Peyer's patch (tissue), 4 donors: ENCODE measurements at regions not wholly inside any gene's neighbourhood (a gene's known extent, or its start where the extent isn't known, plus 50 kb on each side); places are given as distances from the start of the nearest gene placed in this dataset.

Experiments used
- DNase-seq, 3 donors: peaks; one replicate each; pipeline ENCODE4 v3.0.0-alpha.2; 2017 to 2019
- H3K27ac ChIP-seq, 4 donors: fragments of 200-600 bp; sonication (generic); one replicate each; pipeline ENCODE4 v1.5.1; 2016 to 2019
- H3K27me3 ChIP-seq, 2 donors: fragments of 200-600 bp; sonication (generic); one replicate each; pipeline ENCODE4 v1.5.1; 2019
- H3K36me3 ChIP-seq, 3 donors: fragments of 200-600 bp; sonication (generic); one replicate each; pipeline ENCODE4 v1.5.1; 2016 to 2019
- H3K4me1 ChIP-seq, 4 donors: fragments of 200-600 bp; sonication (generic); one replicate each; pipeline ENCODE4 v1.5.1; 2016 to 2019
- H3K4me3 ChIP-seq, 4 donors: fragments of 200-600 bp; sonication (generic); 1 replicate in 3 of 4; 2 replicates in 1 of 4; pipeline ENCODE4 v1.5.1; 2016 to 2019; ENCODE audit warnings: mild to moderate bottlenecking in 1 of 4
- H3K9me3 ChIP-seq, 4 donors: fragments of 200-600 bp; sonication (generic); one replicate each; pipeline ENCODE4 v1.5.1; 2016 to 2019; ENCODE audit warnings: mild to moderate bottlenecking in 1 of 4
- POLR2A ChIP-seq, 2 donors: fragments of 450-650 bp; IDR thresholded peaks; one replicate each; pipeline ENCODE4 v1.5.1; 2017; ENCODE audit warnings: antibody characterized with exemption in 2 of 2, mild to moderate bottlenecking in 2 of 2, moderate library complexity in 2 of 2
- TF ChIP-seq, protein P1 (sequence below), 6 experiments: fragments of 450-650 bp in 4 of 6; fragments of 200-600 bp in 2 of 6; sonication (generic) in 1 of 6; IDR thresholded peaks; one replicate each; pipeline ENCODE4 v1.5.1; 2017 to 2019; ENCODE audit warnings: antibody characterized with exemption in 6 of 6, mild to moderate bottlenecking in 3 of 6, moderate library complexity in 1 of 6

DNA sequence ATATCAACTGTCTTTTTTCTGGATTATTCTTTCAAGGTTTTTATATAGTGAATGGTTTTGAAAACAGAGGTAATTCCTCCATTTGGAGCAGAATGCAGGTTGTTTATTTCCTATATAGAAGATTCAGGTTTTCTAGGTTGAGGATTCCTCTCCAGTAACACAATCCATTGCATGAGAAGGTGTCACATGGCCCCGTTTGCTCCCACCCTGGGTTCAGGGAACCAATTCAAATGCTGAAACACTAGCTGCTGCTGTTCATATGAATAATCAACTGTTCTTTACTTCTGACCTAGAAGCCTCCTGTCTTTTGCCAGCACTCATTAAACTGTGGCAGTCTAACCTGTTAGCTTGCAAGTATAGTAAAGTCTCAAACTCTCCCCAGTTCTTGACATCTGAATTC lies 1316.9 kb upstream of the TENM3 start:
- no peak overlapping the region for H3K27ac ChIP-seq
- TF ChIP-seq, protein P1, sequence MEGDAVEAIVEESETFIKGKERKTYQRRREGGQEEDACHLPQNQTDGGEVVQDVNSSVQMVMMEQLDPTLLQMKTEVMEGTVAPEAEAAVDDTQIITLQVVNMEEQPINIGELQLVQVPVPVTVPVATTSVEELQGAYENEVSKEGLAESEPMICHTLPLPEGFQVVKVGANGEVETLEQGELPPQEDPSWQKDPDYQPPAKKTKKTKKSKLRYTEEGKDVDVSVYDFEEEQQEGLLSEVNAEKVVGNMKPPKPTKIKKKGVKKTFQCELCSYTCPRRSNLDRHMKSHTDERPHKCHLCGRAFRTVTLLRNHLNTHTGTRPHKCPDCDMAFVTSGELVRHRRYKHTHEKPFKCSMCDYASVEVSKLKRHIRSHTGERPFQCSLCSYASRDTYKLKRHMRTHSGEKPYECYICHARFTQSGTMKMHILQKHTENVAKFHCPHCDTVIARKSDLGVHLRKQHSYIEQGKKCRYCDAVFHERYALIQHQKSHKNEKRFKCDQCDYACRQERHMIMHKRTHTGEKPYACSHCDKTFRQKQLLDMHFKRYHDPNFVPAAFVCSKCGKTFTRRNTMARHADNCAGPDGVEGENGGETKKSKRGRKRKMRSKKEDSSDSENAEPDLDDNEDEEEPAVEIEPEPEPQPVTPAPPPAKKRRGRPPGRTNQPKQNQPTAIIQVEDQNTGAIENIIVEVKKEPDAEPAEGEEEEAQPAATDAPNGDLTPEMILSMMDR (IDR thresholded peaks at IDR 0.05), result no peak
- TF ChIP-seq POLR2A (IDR thresholded peaks at IDR 0.05), result no peak
- DNase-seq, result no peak

DNA sequence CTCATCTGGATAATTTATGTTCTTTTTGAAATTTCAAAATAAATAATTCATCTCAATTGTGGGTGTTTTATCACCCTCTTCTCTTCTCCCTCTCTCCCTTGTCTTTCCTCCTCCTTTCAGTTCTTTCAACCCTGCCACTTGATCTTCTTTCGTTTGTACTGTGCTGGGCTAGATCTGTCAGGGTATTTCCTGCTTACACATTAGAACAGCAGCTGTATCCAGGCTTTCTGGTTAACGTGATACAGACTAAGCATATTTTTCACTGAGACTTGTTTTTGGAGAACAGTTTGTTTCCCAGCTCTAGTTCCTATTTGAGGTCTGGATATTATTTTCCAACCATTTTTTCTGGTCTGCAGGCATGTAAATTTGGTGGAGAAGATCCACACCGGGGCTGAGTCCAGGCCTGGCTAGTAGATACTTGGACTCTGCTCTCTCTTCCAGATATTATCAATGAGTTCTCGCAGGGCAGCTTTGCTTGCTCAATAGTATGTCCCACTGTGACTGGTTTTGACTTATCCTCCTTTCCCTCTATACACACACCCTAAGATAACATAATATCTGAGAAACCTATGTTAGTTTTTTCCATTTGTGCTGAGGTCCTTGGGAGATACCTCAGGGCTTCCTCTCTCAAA lies 1310.7 kb upstream of the TENM3 start:
- TF ChIP-seq, protein P1 (IDR thresholded peaks at IDR 0.05), result no peak
- no peak for TF ChIP-seq POLR2A (IDR thresholded peaks at IDR 0.05)

More for the DNA sequence above, 1316.9 kb upstream of the TENM3 start:
- H3K4me1 ChIP-seq, result no peaks in the 10 kb centered on the region
- no peaks in the 10 kb centered on the region for H3K36me3 ChIP-seq
- no peaks in the 10 kb centered on the region for H3K27me3 ChIP-seq
- H3K9me3 ChIP-seq, result no peaks in the 10 kb centered on the region
- no peak overlapping the region for H3K4me3 ChIP-seq

DNA sequence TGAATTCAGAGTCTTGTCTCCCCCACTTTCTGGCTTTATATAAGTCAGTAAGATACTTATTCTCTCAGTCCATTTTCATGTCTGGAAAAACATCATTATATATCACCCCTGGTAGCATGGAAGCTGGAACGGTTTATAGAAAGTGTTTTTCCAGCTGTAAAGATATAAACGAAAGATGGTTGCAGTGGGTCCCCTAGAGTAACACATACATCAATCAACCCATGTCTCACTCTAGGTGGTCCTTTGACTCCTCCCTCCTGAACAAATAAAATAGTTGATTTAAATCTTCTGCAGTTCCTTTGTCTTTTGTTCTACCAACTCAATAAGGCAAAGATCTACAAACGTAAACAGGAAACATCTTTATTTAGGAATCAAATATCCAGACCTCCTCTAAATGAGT lies 1306.1 kb upstream of the TENM3 start:
- Histone ChIP-seq H3K4me3 (no peak overlapping the region), H3K27me3 (no peaks in the 10 kb centered on the region), H3K36me3 (no peaks in the 10 kb centered on the region), H3K27ac (no peak overlapping the region), H3K4me1 (no peaks in the 10 kb centered on the region), H3K9me3 (no peaks in the 10 kb centered on the region)
- DNase-seq, result no peak
- TF ChIP-seq, protein P1 (IDR thresholded peaks at IDR 0.05), result no peak
- TF ChIP-seq POLR2A (IDR thresholded peaks at IDR 0.05), result no peak

More for the DNA sequence above, 1310.7 kb upstream of the TENM3 start:
- Histone ChIP-seq H3K4me1 (no peaks in the 10 kb centered on the region), H3K27me3 (no peaks in the 10 kb centered on the region), H3K36me3 (no peaks in the 10 kb centered on the region), H3K27ac (no peak overlapping the region), H3K9me3 (no peaks in the 10 kb centered on the region), H3K4me3 (no peak overlapping the region)
- DNase-seq, result no peak

DNA sequence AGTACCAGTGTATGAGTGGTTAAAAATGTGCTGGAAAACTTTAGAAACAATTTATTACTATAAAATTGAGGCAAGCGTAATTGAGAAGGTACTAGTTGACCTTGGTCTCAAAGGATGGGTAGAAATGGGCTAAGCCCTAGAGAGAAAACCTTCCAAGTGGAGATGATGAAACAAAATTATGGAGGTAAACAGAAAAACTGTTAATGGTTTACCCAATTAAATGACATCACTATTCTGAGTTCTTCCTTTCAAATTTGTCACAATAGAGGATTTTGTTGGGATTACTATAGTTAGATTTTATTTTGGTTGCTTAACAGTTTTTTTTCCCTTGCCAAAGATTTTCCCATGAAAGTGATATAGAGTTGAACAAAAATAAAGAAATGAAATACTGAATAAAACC lies 1302.5 kb upstream of the TENM3 start:
- Histone ChIP-seq H3K4me3 (no peak overlapping the region), H3K9me3 (no peaks in the 10 kb centered on the region), H3K4me1 (no peaks in the 10 kb centered on the region), H3K27me3 (no peaks in the 10 kb centered on the region), H3K36me3 (no peaks in the 10 kb centered on the region), H3K27ac (no peak overlapping the region)
- TF ChIP-seq, protein P1 (IDR thresholded peaks at IDR 0.05), result no peak
- TF ChIP-seq POLR2A (IDR thresholded peaks at IDR 0.05), result no peak
- DNase-seq, result no peak

DNA sequence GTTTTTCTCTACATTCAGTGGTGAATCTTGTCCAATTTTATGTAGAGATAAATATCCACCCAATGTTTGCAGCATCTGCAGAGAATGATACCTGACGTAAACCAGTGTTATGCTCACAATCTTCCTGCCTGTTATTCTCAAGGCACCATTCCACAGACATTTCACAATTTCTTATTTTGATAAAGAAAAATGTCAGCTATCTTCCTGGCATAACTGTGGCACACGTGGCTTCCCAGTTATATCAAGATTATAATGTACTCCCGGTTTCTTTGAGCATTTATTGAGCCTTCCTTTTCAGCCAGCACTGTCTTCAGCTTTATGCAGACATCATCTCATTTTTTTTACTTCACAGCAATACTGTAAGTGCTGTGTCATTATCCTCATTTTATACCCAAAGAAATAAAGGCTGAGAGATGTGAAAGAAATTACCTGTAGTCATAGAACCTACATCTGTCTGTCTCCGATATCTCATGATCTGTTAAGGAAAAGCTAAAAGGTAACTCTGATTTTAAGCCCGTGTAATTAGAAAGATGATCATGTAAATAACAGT lies 1300.8 kb upstream of the TENM3 start:
- H3K9me3 ChIP-seq, result no peaks in the 10 kb centered on the region
- no peaks in the 10 kb centered on the region for H3K36me3 ChIP-seq
- DNase-seq, result no peak
- H3K4me1 ChIP-seq, result no peaks in the 10 kb centered on the region
- TF ChIP-seq, protein P1 (IDR thresholded peaks at IDR 0.05), result no peak
- no peak for TF ChIP-seq POLR2A (IDR thresholded peaks at IDR 0.05)
- no peak overlapping the region for H3K4me3 ChIP-seq
- H3K27me3 ChIP-seq, result no peaks in the 10 kb centered on the region
- H3K27ac ChIP-seq, result no peak overlapping the region
